Dedifferentiated amniotic fluid mesenchymal stem cell (primary cell): ENCODE measurements at regions not wholly inside any gene's neighbourhood (a gene's known extent, or its start where the extent isn't known, plus 50 kb on each side); places are given as distances from the start of the nearest gene placed in this dataset.
"Not testable (repeated sequence)": the region's sequence is repeated elsewhere in the genome, so short reads cannot be mapped to it uniquely, and the experiment has no call there.

Experiments
- DNase-seq: peaks from one replicate; pipeline ENCODE4 v3.0.0-alpha.2; 2016; ENCODE audit errors: extremely low spot score

- no peak for DNase-seq
Observed at GRCh38 chr2:36302911-36303310, 52.7 kb upstream of the CRIM1 start.

GRCh38 chr2:36301843-36302242 lies 53.7 kb upstream of the CRIM1 start:
- no peak for DNase-seq

GRCh38 chr2:36300697-36301096 lies 54.9 kb upstream of the CRIM1 start:
- DNase-seq: no peak

- no peak for DNase-seq
Observed at GRCh38 chr2:36296798-36297197, 58.8 kb upstream of the CRIM1 start.

- no peak for DNase-seq
Observed at GRCh38 chr2:36294316-36294721, 61.3 kb upstream of the CRIM1 start.

GRCh38 chr2:36290306-36290856 lies 65.2 kb upstream of the CRIM1 start:
- no peak for DNase-seq

- DNase-seq: no peak
Observed at GRCh38 chr2:36289731-36290130, 65.8 kb upstream of the CRIM1 start.

- DNase-seq: peak; percentile 19
Observed at GRCh38 chr2:36287363-36288275, 68.0 kb upstream of the CRIM1 start.

- not testable (repeated sequence) for DNase-seq
Observed at GRCh38 chr2:36279506-36279905, 76.1 kb upstream of the CRIM1 start.

- DNase-seq: no peak
Observed at GRCh38 chr2:36277881-36278523, 77.6 kb upstream of the CRIM1 start.

- peak; percentile 15 for DNase-seq
Observed at GRCh38 chr2:36277146-36277808, 78.3 kb upstream of the CRIM1 start.

- no peak for DNase-seq
Observed at GRCh38 chr2:36271266-36271665, 84.3 kb upstream of the CRIM1 start.

GRCh38 chr2:36270758-36271157 lies 84.8 kb upstream of the CRIM1 start:
- no peak for DNase-seq

GRCh38 chr2:36267194-36267593 lies 88.4 kb upstream of the CRIM1 start:
- no peak for DNase-seq

GRCh38 chr2:36266536-36267121 lies 88.9 kb upstream of the CRIM1 start:
- no peak for DNase-seq

- no peak for DNase-seq
Observed at GRCh38 chr2:36262581-36262980, 93.0 kb upstream of the CRIM1 start.

GRCh38 chr2:36255863-36256262 lies 99.7 kb upstream of the CRIM1 start:
- DNase-seq: no peak

GRCh38 chr2:36253086-36253485 lies 102.5 kb upstream of the CRIM1 start:
- DNase-seq: no peak

GRCh38 chr2:36246320-36246990 lies 109.1 kb upstream of the CRIM1 start:
- no peak for DNase-seq

GRCh38 chr2:36245651-36246050 lies 109.9 kb upstream of the CRIM1 start:
- no peak for DNase-seq

GRCh38 chr2:36238106-36238505 lies 117.5 kb upstream of the CRIM1 start:
- no peak for DNase-seq
